ENCODE measurements at regions not wholly inside any gene's neighbourhood (a gene's known extent, or its start where the extent isn't known, plus 50 kb on each side); places are given as distances from the start of the nearest gene placed in this dataset.

- TF ChIP-seq, protein P1, sequence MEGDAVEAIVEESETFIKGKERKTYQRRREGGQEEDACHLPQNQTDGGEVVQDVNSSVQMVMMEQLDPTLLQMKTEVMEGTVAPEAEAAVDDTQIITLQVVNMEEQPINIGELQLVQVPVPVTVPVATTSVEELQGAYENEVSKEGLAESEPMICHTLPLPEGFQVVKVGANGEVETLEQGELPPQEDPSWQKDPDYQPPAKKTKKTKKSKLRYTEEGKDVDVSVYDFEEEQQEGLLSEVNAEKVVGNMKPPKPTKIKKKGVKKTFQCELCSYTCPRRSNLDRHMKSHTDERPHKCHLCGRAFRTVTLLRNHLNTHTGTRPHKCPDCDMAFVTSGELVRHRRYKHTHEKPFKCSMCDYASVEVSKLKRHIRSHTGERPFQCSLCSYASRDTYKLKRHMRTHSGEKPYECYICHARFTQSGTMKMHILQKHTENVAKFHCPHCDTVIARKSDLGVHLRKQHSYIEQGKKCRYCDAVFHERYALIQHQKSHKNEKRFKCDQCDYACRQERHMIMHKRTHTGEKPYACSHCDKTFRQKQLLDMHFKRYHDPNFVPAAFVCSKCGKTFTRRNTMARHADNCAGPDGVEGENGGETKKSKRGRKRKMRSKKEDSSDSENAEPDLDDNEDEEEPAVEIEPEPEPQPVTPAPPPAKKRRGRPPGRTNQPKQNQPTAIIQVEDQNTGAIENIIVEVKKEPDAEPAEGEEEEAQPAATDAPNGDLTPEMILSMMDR (IDR thresholded peaks at IDR 0.05; ENCODE audit: low read length), result no peak
- TF ChIP-seq EZH2 (optimal IDR thresholded peaks at IDR 0.05; ENCODE audit: low read depth, low read length) (no peak), EZH2phosphoT487 (IDR thresholded peaks at IDR 0.05; ENCODE audit: low read length) (no peak)
These were observed 136.1 kb downstream of the ASCL1 start for GRCh38 chr12:103093499-103094106.

Data from MM.1S (cell line).